Hepatocyte (in vitro differentiated cells): ENCODE measurements at regions not wholly inside any gene's neighbourhood (a gene's known extent, or its start where the extent isn't known, plus 50 kb on each side); places are given as distances from the start of the nearest gene placed in this dataset.
A peak's percentile ranks its signal among the peaks of the same experiment; 100 is the strongest.

Source experiments
- DNase-seq: peaks from one replicate; pipeline ENCODE4 v3.0.0-alpha.2; 2016; ENCODE audit warnings: low spot score
- H2AFZ ChIP-seq: fragments of 200-600 bp; sonication (generic); 2 replicates; pipeline ENCODE4 v1.6.0; 2016; ENCODE audit warnings: antibody characterized with exemption, mild to moderate bottlenecking
- H3K27ac ChIP-seq: fragments of 200-600 bp; sonication (generic); 2 replicates; pipeline ENCODE4 v1.5.1; 2016; ENCODE audit warnings: mild to moderate bottlenecking
- H3K27me3 ChIP-seq: fragments of 200-600 bp; sonication (generic); 2 replicates; pipeline ENCODE4 v1.6.1; 2016
- H3K36me3 ChIP-seq: fragments of 200-600 bp; sonication (generic); replicated peaks from 2 replicates; pipeline ENCODE4 v1.5.1; 2016; ENCODE audit warnings: low read depth; ENCODE audit not compliant: insufficient read depth
- H3K4me1 ChIP-seq: fragments of 200-600 bp; sonication (generic); 2 replicates; pipeline ENCODE4 v1.5.1; 2016; ENCODE audit warnings: mild to moderate bottlenecking, moderate library complexity; ENCODE audit not compliant: insufficient read depth
- H3K4me2 ChIP-seq: fragments of 200-600 bp; sonication (generic); 2 replicates; pipeline ENCODE4 v1.6.0; 2016
- H3K4me3 ChIP-seq: fragments of 200-600 bp; sonication (generic); 2 replicates; pipeline ENCODE4 v1.5.1; 2016; ENCODE audit warnings: mild to moderate bottlenecking
- H3K79me2 ChIP-seq: fragments of 200-600 bp; sonication (generic); 2 replicates; pipeline ENCODE4 v1.6.0; 2017; ENCODE audit warnings: mild to moderate bottlenecking
- H3K9me2 ChIP-seq: fragments of 200-600 bp; sonication (generic); replicated peaks from 2 replicates; pipeline ENCODE4 v1.6.0; 2017; ENCODE audit warnings: mild to moderate bottlenecking; ENCODE audit not compliant: insufficient read depth
- H3K9me3 ChIP-seq: fragments of 200-600 bp; sonication (generic); 2 replicates; pipeline ENCODE4 v1.5.1; 2016; ENCODE audit warnings: low read depth, mild to moderate bottlenecking
- H4K20me1 ChIP-seq: fragments of 200-600 bp; sonication (generic); 2 replicates; pipeline ENCODE4 v1.6.0; 2016; ENCODE audit warnings: mild to moderate bottlenecking; ENCODE audit not compliant: insufficient read depth, poor library complexity, severe bottlenecking
- CTCF ChIP-seq: fragments of 200-600 bp; sonication (generic); IDR thresholded peaks from 2 replicates; pipeline ENCODE4 v1.5.1; 2016; ENCODE audit warnings: antibody characterized with exemption, mild to moderate bottlenecking; ENCODE audit not compliant: poor library complexity
- EZH2 ChIP-seq: fragments of 200-600 bp; sonication (generic); IDR thresholded peaks from 2 replicates; pipeline ENCODE4 v1.6.1; 2016; ENCODE audit warnings: antibody characterized with exemption, mild to moderate bottlenecking, borderline replicate concordance
- EZH2phosphoT487 ChIP-seq: fragments of 200-600 bp; sonication (generic); IDR thresholded peaks from one replicate; pipeline ENCODE4 v1.6.1; 2018; ENCODE audit warnings: antibody characterized with exemption, mild to moderate bottlenecking, low read depth, moderate library complexity; ENCODE audit not compliant: unreplicated experiment, severe bottlenecking
- WGBS: methylation state at CpG from one replicate; pipeline ENCODE4 v1.1.6; 2016; ENCODE audit warnings: low lambda C conversion rate; ENCODE audit errors: missing lambda C conversion rate; 5-methylcytosine and 5-hydroxymethylcytosine counted together

GRCh38 chr14:53356361-53357150, 203.4 kb upstream of the DDHD1 start:
- H2AFZ ChIP-seq, result no peak overlapping the region
- peak overlapping the region; percentile 56 for H3K27ac ChIP-seq
- no peaks in the 10 kb centered on the region for H4K20me1 ChIP-seq
- H3K4me1 ChIP-seq, result peaks cover 29% of the 10 kb centered on the region
- H3K27me3 ChIP-seq, result no peaks in the 10 kb centered on the region
- H3K79me2 ChIP-seq, result no peaks in the 10 kb centered on the region
- TF ChIP-seq CTCF (no peak), EZH2phosphoT487 (no peak)
- H3K4me3 ChIP-seq, result no peak overlapping the region
- H3K36me3 ChIP-seq, result no peaks in the 10 kb centered on the region
- H3K9me3 ChIP-seq, result no peaks in the 10 kb centered on the region
- WGBS, result 49% methylated on average over 4 of the region's 4 CpGs
- H3K9me2 ChIP-seq, result no peaks in the 10 kb centered on the region
- H3K4me2 ChIP-seq, result peak overlapping the region; percentile 3
- no peak for DNase-seq

GRCh38 chr14:53355581-53356112, 202.5 kb upstream of the DDHD1 start:
- H3K27ac ChIP-seq, result peak overlapping the region; percentile 60
- no peaks in the 10 kb centered on the region for H3K9me3 ChIP-seq
- H3K4me1 ChIP-seq, result peaks cover 29% of the 10 kb centered on the region
- WGBS, result 40% methylated on average over 5 of the region's 5 CpGs
- no peak overlapping the region for H3K4me3 ChIP-seq
- H3K4me2 ChIP-seq, result peak overlapping the region; percentile 3
- no peaks in the 10 kb centered on the region for H3K9me2 ChIP-seq
- H3K27me3 ChIP-seq, result no peaks in the 10 kb centered on the region
- H3K79me2 ChIP-seq, result no peaks in the 10 kb centered on the region
- H2AFZ ChIP-seq, result no peak overlapping the region
- peak; percentile 39 for DNase-seq
- TF ChIP-seq EZH2 (no peak), CTCF (no peak)
- H3K36me3 ChIP-seq, result no peaks in the 10 kb centered on the region
- no peaks in the 10 kb centered on the region for H4K20me1 ChIP-seq

GRCh38 chr14:53354336-53354735, 201.2 kb upstream of the DDHD1 start:
- Histone ChIP-seq H3K4me1 (peaks cover 29% of the 10 kb centered on the region), H3K9me2 (no peaks in the 10 kb centered on the region), H3K4me3 (no peak overlapping the region), H3K27ac (peak overlapping the region; percentile 60), H3K36me3 (no peaks in the 10 kb centered on the region), H2AFZ (no peak overlapping the region), H3K27me3 (no peaks in the 10 kb centered on the region), H3K9me3 (no peaks in the 10 kb centered on the region), H4K20me1 (no peaks in the 10 kb centered on the region), H3K79me2 (no peaks in the 10 kb centered on the region), H3K4me2 (no peak overlapping the region)
- TF ChIP-seq CTCF (no peak), EZH2phosphoT487 (no peak), EZH2 (no peak)
- no peak for DNase-seq
